Glomerular endothelial cell (primary cell): ENCODE measurements at regions not wholly inside any gene's neighbourhood (a gene's known extent, or its start where the extent isn't known, plus 50 kb on each side); places are given as distances from the start of the nearest gene placed in this dataset.
"Not testable (repeated sequence)": the region's sequence is repeated elsewhere in the genome, so short reads cannot be mapped to it uniquely, and the experiment has no call there.

Source experiments
- DNase-seq: peaks from one replicate; pipeline ENCODE4 v3.0.0-alpha.2; 2011; ENCODE audit warnings: low read depth, low spot score; ENCODE audit errors: extremely low read depth

DNA sequence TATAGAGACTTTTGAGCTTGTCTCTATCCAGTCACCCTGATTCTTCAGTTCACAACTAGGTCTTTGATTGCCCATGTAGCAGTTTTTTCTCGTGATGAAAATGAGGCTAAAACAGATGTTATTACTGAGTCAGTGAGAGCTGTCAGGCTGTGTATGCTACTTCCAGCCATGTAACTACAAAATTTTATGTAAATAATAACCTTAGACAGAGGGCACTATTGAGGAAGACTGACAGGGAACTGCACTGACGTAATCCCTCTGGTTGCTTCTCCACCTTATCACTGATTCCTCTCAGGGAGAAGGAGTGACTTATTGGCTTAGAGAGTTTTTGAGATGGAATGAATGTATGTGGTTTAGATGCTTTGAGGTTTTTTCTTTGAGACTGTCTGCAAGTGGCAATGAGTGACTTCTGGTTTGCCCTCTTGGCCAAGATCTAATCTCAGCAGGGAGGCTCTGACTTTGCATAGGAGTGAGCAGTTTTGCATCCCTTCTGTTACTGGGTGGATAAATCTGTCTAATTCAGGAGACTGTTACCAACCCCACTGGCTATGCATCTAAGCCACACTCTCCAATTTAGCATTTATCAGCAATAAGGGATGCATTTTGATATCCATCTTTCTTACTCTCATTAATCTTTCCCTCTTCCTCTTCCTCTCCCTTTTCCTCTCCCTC is 555.2 kb upstream of the FANCL start:
- no peak for DNase-seq

GRCh38 chr2:58794916-58795315 is 553.8 kb upstream of the FANCL start:
- DNase-seq, result no peak

DNA sequence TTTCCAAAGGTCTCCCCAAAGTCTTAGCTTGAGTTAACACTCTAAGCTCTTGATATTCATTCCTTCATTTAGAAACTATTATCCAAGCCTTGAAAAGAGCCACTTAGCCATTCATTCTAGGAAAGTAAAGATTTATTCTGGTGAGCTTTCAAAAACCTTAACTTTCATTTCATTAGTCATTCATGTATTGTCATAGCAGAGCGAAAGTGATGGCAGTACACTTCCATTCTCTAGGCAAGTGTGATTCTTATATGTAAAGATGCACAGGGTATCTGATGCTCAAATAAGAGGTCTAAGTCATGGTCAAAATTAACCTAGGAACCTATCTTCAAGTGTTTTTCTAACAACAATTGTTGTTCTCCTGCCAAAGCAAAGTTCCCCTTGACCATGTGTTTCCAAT is 553.0 kb upstream of the FANCL start:
- no peak for DNase-seq

DNA sequence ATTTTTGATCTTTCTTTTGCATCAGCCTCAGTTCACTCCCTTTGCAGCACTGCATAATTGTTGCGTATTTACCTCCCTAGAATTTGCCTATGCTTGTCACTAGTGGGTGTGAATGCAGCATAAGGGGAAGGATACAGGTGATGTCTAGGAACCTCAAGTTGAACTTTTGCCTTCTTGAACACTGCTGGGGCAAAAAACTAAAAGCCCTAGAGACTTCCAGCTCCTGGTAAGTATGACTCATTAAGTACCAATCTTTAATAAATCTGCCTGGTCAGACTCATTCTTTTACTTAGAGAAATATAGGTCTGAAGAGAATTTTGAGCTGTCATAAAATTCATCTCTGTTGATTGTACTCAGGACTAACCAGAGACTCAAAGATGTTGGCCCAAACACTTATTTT is 547.3 kb upstream of the FANCL start:
- DNase-seq, result no peak

DNA sequence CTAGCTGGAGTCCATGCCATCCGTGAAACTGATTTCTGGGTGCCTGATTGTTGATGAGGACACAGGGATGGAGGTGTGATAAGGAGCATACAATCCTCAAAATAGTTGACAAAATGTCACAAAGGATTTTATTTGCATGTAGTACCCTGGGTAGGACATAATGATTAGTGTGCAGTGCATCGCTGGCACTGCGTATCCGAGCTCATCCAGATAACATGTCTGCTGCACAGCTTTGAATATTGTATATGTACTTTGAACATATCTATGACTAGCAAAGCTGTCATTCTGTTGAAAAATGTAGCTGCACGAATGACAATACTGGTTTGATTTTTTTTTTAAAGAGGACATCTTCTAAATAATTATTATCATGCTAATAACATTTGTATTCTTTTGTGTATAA is 529.7 kb upstream of the FANCL start:
- no peak for DNase-seq

DNA sequence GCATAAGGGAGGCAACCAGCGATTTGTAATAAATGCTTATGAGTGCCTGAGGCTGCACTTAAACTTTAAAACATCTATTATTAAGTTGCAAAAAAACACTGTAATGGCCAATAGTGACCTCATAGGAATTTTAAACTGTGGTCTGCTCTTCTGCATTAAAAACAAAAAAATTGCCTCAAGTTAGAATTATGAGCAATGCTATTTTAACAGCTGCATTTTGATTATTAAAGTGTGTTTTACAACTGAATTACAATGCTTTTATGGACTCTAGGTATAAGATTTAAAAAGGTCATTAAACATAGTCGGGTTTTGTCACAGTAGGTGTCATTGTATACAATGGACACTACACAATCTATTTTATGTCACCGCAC is 528.7 kb upstream of the FANCL start:
- DNase-seq, result no peak

DNA sequence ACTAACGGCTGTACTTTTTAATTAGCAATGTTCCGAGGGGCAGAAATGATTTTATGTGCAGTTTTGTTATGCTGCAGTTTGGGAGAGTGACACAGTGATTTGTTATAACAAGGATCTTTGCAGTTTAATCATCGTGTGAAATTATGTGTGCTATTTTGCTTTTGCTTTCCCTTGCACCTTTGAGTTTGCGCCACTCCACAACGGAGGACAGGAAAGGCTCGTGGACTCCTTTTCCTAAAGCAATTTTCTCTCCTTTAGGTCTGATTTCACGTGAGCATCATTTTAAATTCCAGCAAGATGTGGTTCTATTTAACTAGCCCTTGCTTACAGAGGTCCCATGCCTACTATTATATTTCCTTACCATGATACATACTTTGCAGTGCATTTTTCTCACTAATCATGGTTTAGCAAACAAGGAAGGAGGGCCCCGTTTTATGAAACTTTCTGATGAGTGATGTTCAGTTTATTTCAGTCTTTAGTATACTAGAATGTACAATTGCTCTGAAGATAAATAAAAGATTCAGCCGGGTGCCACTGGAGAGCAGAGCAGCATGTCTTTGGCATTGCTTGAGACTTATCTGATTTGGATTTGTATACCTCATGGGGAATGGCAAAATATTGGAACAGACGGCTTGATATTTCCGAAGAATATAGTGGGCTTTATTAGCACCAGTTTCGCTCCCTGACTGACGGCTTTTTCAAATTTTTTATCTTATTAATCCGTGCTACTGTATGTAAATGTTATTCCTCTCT is 528.2 kb upstream of the FANCL start:
- no peak for DNase-seq

GRCh38 chr2:58768715-58769080 is 527.6 kb upstream of the FANCL start:
- no peak for DNase-seq

- no peak for DNase-seq
These were observed 526.9 kb upstream of the FANCL start for GRCh38 chr2:58767828-58768714.

- DNase-seq, result no peak
These were observed 523.4 kb upstream of the FANCL start for GRCh38 chr2:58764338-58765104.

DNA sequence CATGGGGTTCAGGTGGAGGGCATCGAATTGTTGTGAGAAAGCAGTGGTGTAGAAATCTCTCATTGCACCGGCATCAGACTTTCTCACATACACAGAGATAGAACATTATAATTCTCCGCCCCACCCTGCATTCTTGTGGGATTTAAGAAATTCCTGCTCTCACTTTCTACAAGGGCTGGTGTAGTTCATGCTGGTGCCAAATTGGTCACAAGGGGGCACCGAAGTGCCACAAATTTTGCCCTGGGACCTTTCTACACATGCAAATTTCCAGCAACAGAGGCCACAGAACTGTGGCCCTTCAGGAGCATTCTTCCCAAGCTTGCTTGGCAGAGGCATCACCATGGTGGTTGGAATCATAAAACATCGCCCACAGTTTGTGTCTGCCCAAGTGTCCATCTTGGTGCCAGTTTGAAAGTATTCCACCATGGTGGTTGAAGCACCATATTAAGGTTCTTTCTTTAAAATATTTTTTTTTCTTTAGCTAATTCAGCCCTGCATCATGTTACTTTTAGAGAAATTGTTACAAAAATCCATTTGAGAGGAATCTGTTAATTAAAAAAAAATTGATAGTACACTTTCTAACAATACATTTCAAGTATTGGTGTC is 521.2 kb upstream of the FANCL start:
- DNase-seq, result peak; percentile 5

- no peak for DNase-seq
These were observed 516.8 kb upstream of the FANCL start for GRCh38 chr2:58757971-58758370.

GRCh38 chr2:58756336-58756735 is 515.2 kb upstream of the FANCL start:
- no peak for DNase-seq

DNA sequence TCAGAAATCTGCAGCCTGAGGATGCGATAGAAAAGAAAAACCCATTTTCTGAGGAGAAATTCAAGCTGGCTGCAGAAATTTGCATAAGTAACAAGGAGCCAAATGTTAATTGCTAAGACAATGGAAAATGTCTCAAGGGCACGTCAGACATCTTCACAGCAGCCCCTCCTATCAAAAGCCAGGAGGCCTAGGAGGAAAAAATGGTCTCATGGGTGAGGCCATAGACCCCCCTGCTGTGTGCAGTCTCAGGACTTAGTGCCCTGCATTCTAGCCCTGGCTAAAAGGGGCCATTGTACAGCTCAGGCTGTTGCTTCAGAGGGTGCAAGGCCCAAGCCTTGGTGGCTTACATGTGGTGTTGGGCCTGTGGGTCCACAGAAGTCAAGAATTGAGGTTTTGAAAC is 511.4 kb upstream of the FANCL start:
- DNase-seq, result not testable (repeated sequence)

- DNase-seq, result not testable (repeated sequence)
These were observed 510.6 kb upstream of the FANCL start for GRCh38 chr2:58751676-58752075.

GRCh38 chr2:58749041-58749440 is 507.9 kb upstream of the FANCL start:
- no peak for DNase-seq

GRCh38 chr2:58745334-58745733 is 504.2 kb upstream of the FANCL start:
- DNase-seq, result not testable (repeated sequence)

- DNase-seq, result no peak
These were observed 499.3 kb upstream of the FANCL start for GRCh38 chr2:58740426-58740825.

DNA sequence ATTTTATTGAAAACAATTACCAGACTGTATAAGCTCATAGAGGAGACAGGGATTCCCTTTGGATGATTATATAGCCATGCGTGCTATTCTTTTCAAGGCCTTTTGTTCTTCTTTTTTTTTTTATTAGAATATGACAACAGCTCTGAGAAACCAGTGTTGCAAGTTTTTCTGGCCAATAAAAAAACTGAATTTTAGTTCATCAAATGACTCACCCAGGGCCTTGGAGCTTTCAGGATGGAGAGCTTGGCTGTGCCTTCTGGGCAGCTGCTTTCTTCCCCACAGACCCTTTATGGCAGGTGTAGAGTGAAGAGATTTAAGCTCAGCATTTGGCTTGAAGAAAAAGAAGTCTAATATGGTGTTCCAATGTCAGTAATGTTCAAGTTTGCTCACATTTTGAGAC is 497.9 kb upstream of the FANCL start:
- no peak for DNase-seq

- no peak for DNase-seq
These were observed 493.2 kb upstream of the FANCL start for GRCh38 chr2:58734365-58734764.

DNA sequence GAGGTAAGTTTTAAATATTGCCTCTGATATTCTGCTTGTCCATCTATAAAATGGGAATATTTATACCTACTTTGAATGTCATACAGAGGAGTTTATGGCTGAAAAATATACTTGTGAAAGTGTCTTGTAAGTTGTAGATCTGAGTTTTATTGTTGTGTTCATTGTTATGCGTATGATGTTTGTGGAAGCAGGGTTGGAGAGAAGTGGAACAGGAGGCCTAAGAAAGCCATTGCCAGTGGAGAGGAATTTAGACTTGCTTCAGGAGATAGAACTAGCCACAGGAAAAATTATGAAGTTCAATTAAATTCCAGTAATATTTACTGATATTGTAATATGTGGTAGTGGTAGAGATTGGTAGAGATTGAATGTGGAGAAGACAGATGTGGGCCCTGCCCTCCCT is 491.9 kb upstream of the FANCL start:
- no peak for DNase-seq
